ENCODE measurements at regions not wholly inside any gene's neighbourhood (a gene's known extent, or its start where the extent isn't known, plus 50 kb on each side); places are given as distances from the start of the nearest gene placed in this dataset.
A peak's percentile ranks its signal among the peaks of the same experiment; 100 is the strongest.
"Not testable (repeated sequence)": the region's sequence is repeated elsewhere in the genome, so short reads cannot be mapped to it uniquely, and the experiment has no call there.

GRCh38 chr2:35255826-35256225 is 1099.8 kb upstream of the CRIM1 start:
- DNase-seq, result no peak

GRCh38 chr2:35251156-35251555 is 1104.4 kb upstream of the CRIM1 start:
- no peak for DNase-seq

- DNase-seq, result no peak
Observed at GRCh38 chr2:35246702-35247101, 1108.9 kb upstream of the CRIM1 start.

GRCh38 chr2:35228584-35228983 is 1127.0 kb upstream of the CRIM1 start:
- no peak for DNase-seq

- peak; percentile 45 for DNase-seq
Observed at GRCh38 chr2:35220461-35220860, 1135.1 kb upstream of the CRIM1 start.

GRCh38 chr2:35204881-35205280 is 1150.7 kb upstream of the CRIM1 start:
- no peak for DNase-seq

DNA sequence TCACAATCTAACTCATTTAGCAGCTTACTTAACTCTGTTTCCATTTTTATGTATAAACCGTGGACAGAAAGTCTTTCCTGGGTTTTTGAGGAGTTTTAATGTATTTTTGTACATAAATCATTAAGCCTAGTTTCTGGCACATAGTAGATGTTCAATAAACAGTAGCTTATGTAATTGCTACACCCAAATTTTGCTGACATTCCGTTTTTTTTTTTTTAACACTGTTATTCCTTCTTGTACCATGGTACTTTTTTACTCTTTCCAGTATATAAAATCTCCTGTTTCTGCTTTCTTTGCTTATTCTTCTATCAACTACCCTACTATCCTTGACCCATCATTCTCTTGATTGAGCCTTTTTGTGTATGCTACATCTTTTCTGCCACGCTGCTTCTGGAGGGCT is 1151.3 kb upstream of the CRIM1 start:
- no peak for DNase-seq

DNA sequence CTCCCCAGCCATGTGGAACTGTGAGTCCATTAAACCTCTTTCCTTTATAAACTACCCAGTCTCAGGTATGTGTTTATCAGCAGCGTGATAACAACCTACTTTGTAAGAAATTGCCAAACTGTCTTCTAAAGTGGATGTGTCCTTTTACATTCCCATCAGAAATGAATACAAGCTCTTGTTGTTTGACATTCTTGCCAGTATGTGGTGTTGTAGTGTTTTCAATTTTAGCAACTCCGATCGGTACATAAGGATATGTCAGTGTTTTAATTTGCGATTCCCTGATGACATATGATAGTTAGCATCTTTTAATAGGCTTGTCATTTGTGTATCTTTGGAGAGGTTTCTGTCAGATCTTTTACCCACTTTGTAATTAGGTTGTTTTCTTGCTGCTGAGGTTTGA is 1156.3 kb upstream of the CRIM1 start:
- DNase-seq, result no peak

DNA sequence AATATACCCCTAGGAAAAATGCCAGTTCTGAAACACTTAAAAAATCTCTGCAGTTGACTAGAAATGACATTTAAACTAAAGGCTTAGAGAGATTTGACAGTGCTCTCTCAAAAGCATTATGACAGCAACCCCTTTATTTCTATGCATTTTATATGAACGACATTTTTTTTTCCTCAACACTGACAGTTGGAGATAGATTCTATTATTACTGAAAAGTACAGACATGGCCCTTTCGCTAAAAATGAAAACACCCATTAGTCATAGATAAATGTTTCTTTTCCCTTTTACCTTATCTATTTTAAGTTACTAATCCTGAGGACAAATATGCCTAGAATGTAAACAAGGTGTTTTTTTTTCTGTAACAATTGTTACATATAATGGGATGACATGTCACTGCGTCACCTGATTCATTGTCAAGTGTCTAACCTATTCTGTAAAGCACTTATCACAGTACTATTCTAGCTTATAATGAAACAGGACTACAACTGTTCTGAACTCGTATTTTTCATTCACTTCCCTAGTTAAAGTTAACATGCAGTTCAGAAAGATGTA is 1169.6 kb upstream of the CRIM1 start:
- no peak for DNase-seq

GRCh38 chr2:35184471-35184870 is 1171.1 kb upstream of the CRIM1 start:
- no peak for DNase-seq

DNA sequence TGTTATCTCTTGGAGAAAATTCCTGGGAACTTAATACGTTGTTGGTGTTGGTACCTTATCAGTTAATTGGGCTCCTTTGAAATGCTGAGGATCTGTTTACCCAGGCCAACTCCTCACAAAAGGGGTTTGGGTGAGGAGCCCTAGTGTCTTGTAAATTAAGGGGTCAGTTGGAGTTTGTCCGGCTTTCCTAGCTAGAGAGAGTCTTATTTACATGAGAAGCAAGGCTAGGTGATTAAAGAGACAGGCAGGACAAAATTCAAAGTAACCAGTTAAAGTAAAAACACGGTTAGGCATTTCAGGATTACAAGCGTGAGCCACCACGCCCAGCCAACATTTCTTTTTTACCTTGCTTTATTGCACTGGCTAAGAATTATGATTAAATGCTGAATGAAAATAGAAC is 1178.9 kb upstream of the CRIM1 start:
- not testable (repeated sequence) for DNase-seq

DNA sequence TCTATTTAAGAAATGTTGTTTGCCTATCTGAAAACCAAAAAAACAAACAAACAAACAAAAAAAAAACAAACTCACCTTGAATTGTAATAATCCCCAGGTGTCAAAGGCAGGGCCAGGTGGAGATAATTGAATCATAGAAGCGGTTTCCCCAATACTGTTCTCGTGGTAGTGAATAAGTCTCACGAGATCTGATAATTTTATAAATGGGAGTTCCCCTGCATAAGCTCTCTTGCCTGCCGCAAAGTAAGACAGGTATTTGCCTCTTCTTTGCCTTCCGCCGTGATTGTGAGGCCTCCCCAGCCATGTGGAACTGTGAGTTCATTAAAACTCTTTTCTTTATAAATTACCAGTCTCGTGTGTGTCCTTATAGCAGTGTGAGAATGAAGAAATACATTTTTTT is 1180.7 kb upstream of the CRIM1 start:
- no peak for DNase-seq

DNA sequence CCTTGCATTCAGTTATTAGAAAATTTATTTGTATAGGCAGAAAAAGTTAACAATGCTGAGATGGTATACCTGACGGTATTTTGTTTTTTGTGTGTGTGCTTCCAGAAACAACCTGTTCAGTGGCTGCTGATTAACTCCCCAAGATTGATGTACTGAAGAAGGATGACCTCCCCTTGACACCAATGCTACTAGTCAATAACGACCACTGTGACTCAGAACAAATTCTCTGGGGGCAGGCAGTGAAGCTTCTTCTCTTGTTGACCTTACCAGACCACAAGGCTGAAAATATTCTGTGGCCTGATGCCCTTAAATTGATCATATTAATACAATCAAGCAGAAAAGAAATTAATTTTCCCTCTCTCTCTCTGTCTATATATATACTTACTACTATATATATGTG is 1182.9 kb upstream of the CRIM1 start:
- no peak for DNase-seq

DNA sequence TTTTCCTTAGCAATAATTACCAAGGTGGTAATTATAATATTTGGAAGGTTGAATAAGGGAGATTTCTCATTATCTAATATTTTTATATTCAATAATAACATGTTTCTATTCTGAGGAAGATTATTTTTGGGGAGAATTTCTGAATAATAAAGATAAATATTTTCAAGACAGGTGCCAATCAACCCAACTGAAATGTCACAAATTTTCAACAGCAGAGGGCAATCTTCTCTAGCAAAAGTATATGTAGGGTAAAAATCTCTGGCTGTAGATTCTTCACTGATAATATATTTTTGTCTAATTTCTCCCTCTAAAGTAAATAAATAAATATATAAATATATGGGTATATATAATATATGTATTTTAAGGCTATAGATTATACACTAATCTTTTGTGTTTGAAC is 1187.2 kb upstream of the CRIM1 start:
- no peak for DNase-seq

DNA sequence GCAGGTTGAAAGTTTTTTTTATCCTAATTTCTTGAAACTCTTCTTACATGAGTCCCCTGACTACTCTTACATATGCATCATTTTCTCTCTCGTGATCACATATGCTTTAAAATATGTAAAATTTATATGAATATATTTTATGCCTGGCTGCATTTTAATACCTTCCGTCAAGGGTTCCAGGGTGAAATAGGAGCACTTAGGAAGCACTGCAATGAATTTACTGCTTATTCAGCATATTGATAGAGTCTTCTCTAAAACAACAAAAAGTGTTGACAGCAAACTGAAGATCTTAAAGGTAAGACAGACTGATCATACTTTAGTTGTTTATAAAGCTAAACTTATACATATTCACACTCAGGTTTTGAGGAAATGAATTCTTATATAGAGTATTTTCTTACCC is 1191.6 kb upstream of the CRIM1 start:
- no peak for DNase-seq

DNA sequence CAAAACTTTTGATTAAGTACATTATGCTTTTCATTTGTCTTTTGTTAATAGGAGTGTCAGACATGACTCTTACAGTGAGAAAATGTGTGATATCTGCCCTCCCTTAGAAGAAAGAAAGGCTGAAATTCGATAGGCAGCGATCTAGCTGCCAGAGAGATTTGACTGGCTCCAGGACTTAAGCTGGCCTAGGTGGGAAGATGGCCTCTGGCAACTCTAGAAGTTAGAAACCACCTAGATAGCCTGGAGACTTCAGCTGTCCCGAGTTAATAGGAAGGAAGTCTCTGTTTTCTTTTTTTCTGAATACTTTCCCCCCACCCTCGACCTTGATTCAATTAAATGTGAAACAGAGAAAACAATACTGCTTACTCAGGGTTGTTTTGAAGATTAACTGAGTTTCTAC is 1194.7 kb upstream of the CRIM1 start:
- no peak for DNase-seq

DNA sequence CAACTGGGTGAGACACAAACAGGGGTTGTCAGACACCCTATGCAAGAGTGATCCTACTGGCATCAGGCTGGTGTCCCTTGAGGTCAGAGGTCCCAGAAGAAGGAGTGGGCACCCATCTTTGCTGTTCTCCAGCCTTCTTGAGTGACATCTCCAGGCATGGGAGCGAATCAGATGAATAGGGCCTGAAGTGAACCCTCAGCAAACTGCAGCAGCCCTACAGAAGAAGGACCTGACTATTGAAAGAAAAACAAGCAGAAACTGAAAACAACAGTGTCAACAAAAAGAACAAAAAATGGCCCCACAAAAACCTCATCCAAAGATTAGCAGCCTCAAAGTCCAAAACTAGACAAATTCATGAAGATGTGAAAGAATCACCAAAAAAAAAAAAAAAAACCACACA is 1229.7 kb upstream of the CRIM1 start:
- DNase-seq, result no peak

DNA sequence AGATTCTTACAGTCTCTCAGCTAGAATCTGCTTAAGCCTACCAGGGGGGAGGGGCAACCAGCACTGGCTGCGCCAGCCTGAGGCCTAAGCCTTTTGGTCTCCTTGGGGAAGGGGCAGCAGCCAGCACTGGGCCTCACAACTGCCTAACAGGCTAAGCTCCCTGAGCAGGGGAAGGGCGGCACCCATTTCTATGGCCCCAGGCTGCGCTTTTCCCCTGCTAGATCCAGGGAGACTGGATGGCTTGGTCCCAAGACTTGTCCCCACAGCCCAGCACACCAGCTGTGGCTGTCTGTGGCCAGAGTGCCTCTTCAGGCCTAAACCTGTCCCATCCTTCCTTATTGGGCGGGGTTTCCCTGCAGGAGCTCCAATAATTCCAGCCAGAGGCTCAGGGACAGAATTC is 1230.3 kb upstream of the CRIM1 start:
- DNase-seq, result no peak

DNA sequence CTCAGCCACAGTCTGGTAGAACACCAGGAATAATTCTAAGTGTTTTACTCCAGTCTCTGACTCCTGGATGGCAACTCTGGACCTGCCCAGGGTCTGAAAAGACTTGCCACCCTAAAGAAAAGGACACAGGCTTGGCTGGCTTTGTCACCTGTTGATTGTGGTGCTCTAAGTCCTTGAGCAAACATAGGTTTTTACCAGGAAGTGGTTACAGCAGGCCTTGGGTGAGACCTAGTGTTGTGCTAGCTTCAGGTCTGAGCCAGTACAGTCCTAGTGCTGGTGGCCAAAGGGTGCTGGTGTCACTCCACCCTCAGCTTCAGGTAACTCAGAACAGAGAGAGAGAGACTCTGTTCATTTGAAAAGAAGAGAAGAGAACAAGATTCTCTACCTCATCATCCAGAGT is 1239.4 kb upstream of the CRIM1 start:
- DNase-seq, result no peak

GRCh38 chr2:35114765-35115164 is 1240.8 kb upstream of the CRIM1 start:
- no peak for DNase-seq

DNA sequence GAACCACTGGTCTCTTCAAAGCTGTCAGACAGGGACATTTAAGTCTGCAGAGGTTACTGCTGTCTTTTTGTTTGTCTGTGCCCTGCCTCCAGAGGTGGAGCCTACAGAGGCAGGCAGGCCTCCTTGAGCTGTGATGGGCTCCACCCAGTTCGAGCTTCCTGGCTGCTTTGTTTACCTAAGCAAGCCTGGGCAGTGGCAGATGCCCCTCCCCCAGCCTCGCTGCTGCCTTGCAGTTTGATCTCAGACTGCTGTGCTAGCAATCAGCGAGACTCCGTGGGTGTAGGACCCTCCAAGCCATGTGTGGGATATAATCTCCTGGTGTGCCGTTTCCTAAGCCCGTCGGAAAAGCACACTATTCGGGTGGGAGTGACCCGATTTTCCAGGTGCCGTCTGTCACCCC is 1243.2 kb upstream of the CRIM1 start:
- not testable (repeated sequence) for DNase-seq

DNA sequence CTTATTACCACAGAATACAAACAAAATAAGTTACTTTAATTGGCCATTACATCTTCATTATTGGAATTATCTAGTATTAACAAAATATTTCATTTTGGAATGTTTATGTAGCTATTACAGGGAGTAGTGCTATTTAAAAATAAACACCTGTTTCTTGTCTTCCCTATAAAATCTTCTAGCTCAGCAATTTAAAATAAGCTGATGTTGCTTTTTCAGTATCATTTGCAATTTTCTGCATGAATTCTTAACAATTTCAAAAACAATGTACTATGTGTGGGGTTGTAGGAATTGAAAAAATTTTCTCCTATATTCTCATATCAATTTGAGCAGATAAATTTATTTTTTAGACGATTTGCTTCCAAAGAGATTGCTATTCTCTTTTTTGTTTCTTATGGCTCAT is 1251.3 kb upstream of the CRIM1 start:
- no peak for DNase-seq

DNA sequence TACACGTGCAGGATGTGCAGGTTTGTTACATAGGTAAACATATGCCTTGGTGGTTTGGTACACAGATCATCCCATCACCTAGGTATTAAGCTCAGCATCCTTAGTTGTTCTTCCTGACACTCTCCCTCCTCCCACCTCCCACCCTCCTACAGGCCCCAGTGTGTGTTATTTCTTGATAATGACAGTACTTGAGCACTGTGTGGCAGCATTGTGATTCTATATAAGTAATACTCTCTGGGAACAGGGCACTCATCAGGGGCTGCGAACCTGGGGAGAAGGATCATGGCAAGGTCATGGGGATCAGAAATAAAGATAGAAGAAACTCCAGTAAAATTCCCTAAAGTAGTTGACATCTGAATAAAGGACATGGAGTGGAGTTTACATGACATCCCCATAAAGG is 1256.2 kb upstream of the CRIM1 start:
- no peak for DNase-seq

GRCh38 chr2:35082072-35082471 is 1273.5 kb upstream of the CRIM1 start:
- no peak for DNase-seq

DNA sequence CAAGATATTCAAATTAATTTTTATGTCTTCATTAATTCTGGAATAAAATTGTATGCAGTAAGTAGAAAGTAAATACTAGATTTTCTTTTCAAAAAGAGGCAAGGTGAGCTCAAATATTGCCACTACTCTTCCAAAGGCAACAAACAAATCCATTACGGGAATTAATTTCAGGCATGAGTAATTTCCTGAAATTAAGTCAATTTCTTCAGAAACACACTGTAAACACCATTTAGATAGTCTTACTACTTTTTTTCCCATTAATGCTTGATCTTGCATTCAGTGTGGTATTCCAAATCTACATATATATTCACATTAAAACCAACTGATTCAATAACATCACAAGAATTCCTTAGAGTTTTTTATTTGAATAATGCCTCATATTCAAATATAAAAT is 1274.0 kb upstream of the CRIM1 start:
- no peak for DNase-seq

DNA sequence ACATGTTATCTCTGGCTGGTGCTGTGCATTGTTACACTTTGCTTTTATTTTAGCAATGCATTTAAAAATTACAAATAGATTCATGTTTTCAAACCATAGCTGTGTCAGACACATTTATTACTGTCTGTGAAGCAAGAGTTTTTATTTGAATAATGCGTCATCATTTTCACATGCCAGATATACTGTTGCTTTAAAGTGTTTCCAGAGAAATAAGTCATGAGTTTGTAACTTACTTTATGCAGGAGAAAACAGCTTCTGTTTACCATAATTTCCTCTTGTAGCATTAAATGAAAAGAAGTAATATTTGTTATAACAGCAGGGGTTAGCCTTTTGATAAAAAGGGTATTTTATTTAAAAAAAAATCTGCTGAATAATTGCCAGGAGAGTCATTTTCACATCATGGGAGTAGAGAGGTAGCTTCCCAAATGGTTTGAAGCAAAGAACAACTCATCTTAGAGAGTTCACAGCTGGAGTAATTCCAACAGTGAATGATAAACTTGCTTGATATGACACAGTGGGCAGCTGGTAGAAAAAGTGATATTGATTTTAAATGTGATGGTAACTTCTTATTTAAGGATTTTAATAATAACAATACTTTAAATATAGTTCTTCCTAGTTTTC is 1274.5 kb upstream of the CRIM1 start:
- DNase-seq, result no peak

All from kidney glomerular epithelial cell (primary cell).